NCI-H524 (cell line): ENCODE measurements at regions not wholly inside any gene's neighbourhood (a gene's known extent, or its start where the extent isn't known, plus 50 kb on each side); places are given as distances from the start of the nearest gene placed in this dataset.

Experiments
- DNase-seq, 2 experiments: peaks; one replicate each; lab custom pipeline; 2025; lab: John Stamatoyannopoulos, UW

- no peak for DNase-seq
Measured at GRCh38 chr3:127458696-127459604, 131.6 kb downstream of the TPRA1 start.

GRCh38 chr3:127457546-127458145 is 132.9 kb downstream of the TPRA1 start:
- DNase-seq: no peak

- DNase-seq: no peak
Measured at GRCh38 chr3:127457094-127457475, 133.4 kb downstream of the TPRA1 start.

- DNase-seq: no peak
Measured at GRCh38 chr3:127456471-127457093, 134.0 kb downstream of the TPRA1 start.

GRCh38 chr3:127455541-127456450 is 134.7 kb downstream of the TPRA1 start:
- DNase-seq: peak; percentile 91 to 95

GRCh38 chr3:127454968-127455367 is 135.6 kb downstream of the TPRA1 start:
- DNase-seq: no peak

GRCh38 chr3:127454051-127454450 is 136.5 kb downstream of the TPRA1 start:
- DNase-seq: no peak

- DNase-seq: peak in 1 of 2 experiments; percentile 51
Measured at GRCh38 chr3:127452321-127452821, 138.2 kb downstream of the TPRA1 start.

- DNase-seq: no peak
Measured at GRCh38 chr3:127451321-127451720, 139.2 kb downstream of the TPRA1 start.

GRCh38 chr3:127450331-127450730 is 140.2 kb downstream of the TPRA1 start:
- DNase-seq: no peak

- no peak for DNase-seq
Measured at GRCh38 chr3:127449486-127450212, 140.9 kb downstream of the TPRA1 start.

GRCh38 chr3:127448671-127449070 is 141.9 kb downstream of the TPRA1 start:
- no peak for DNase-seq

GRCh38 chr3:127448161-127448561 is 142.4 kb downstream of the TPRA1 start:
- no peak for DNase-seq

GRCh38 chr3:127446756-127447155 is 143.8 kb downstream of the TPRA1 start:
- DNase-seq: no peak

- no peak for DNase-seq
Measured at GRCh38 chr3:127445581-127446343, 144.8 kb downstream of the TPRA1 start.

- DNase-seq: no peak
Measured at GRCh38 chr3:127444761-127445160, 145.8 kb downstream of the TPRA1 start.

GRCh38 chr3:127443581-127444375 is 146.8 kb downstream of the TPRA1 start:
- DNase-seq: peak; percentile 41 to 86

- no peak for DNase-seq
Measured at GRCh38 chr3:127442506-127442905, 148.0 kb downstream of the TPRA1 start.

- peak; percentile 96 to 99 for DNase-seq
Measured at GRCh38 chr3:127441764-127442163, 148.8 kb downstream of the TPRA1 start.
